HepG2 (cell line): ENCODE measurements at regions not wholly inside any gene's neighbourhood (a gene's known extent, or its start where the extent isn't known, plus 50 kb on each side); places are given as distances from the start of the nearest gene placed in this dataset.

Experiments
- ARNT2 ChIP-seq: sonication (generic); formaldehyde crosslinking; IDR thresholded peaks from 2 replicates; pipeline ENCODE4 v1.8.0; 2022; ENCODE audit warnings: mild to moderate bottlenecking, low read depth, missing genetic modification reagents, moderate library complexity
- CREB1 ChIP-seq, 2 experiments: fragments of 450-650 bp in 1 of 2; IDR thresholded peaks; 2 replicates each; pipeline ENCODE4 v1.6.1; 2016 to 2017; ENCODE audit warnings: control low read depth in 1 of 2, mild to moderate bottlenecking in 1 of 2, missing compliant biosample characterization in 1 of 2, missing genetic modification characterization in 1 of 2
- ELF1 ChIP-seq: sonication (generic); formaldehyde crosslinking; IDR thresholded peaks from 2 replicates; pipeline ENCODE4 v1.4.0; 2020; ENCODE audit warnings: missing genetic modification reagents
- FOSL2 ChIP-seq: sonication (generic); formaldehyde crosslinking; IDR thresholded peaks from 2 replicates; pipeline ENCODE4 v1.4.0; 2020; ENCODE audit warnings: missing genetic modification reagents
- FOXK1 ChIP-seq: sonication (generic); formaldehyde crosslinking; IDR thresholded peaks from 2 replicates; pipeline ENCODE4 v1.4.0; 2020; ENCODE audit warnings: low read depth, missing genetic modification reagents, borderline replicate concordance
- GPN1 ChIP-seq: sonication (generic); formaldehyde crosslinking; IDR thresholded peaks from 2 replicates; pipeline ENCODE4 v1.5.1; 2020; ENCODE audit warnings: missing genetic modification reagents, borderline replicate concordance
- MEIS2 ChIP-seq: sonication (generic); formaldehyde crosslinking; IDR thresholded peaks from 2 replicates; pipeline ENCODE4 v1.9.0; 2021; ENCODE audit warnings: mild to moderate bottlenecking, missing genetic modification reagents
- MYNN ChIP-seq: sonication (generic); formaldehyde crosslinking; IDR thresholded peaks from 2 replicates; pipeline ENCODE4 v1.4.0; 2020; ENCODE audit warnings: mild to moderate bottlenecking, low read depth, missing genetic modification reagents
- NFE2 ChIP-seq: sonication (generic); formaldehyde crosslinking; IDR thresholded peaks from 2 replicates; pipeline ENCODE4 v1.4.0; 2020; ENCODE audit warnings: missing genetic modification reagents
- NFE2L1 ChIP-seq: sonication (generic); formaldehyde crosslinking; IDR thresholded peaks from 2 replicates; pipeline ENCODE4 v1.4.0; 2020; ENCODE audit warnings: missing genetic modification reagents, mild to moderate bottlenecking, borderline replicate concordance
- NONO ChIP-seq, 2 experiments: fragments of 450-650 bp in 1 of 2; sonication (generic) in 1 of 2; formaldehyde crosslinking in 1 of 2; IDR thresholded peaks in 1 of 2; conservative IDR thresholded peaks in 1 of 2; 2 replicates each; pipeline versions ENCODE4 v1.6.1 to v1.8.0; 2017 to 2022; ENCODE audit warnings: mild to moderate bottlenecking in 1 of 2, missing genetic modification reagents in 1 of 2, moderate library complexity in 1 of 2
- RFX3 ChIP-seq: IDR thresholded peaks from 2 replicates; pipeline ENCODE4 v1.6.1; 2016; ENCODE audit warnings: missing biosample characterization, missing genetic modification reagents
- SP2 ChIP-seq: sonication (generic); formaldehyde crosslinking; IDR thresholded peaks from 2 replicates; pipeline ENCODE4 v1.5.1; 2020; ENCODE audit warnings: mild to moderate bottlenecking, missing genetic modification reagents
- TARDBP ChIP-seq: sonication (generic); formaldehyde crosslinking; IDR thresholded peaks from 2 replicates; pipeline ENCODE4 v1.8.0; 2022; ENCODE audit warnings: mild to moderate bottlenecking, missing genetic modification reagents
- THYN1 ChIP-seq: sonication (generic); formaldehyde crosslinking; IDR thresholded peaks from 2 replicates; pipeline ENCODE4 v1.8.1; 2023; ENCODE audit warnings: low read depth, mild to moderate bottlenecking, moderate library complexity, missing genetic modification reagents, borderline replicate concordance
- YY1 ChIP-seq: IDR thresholded peaks from 2 replicates; pipeline ENCODE4 v1.6.1; 2011; ENCODE audit warnings: low read length, low read depth, moderate library complexity, mild to moderate bottlenecking; ENCODE audit not compliant: insufficient read depth, insufficient replicate concordance
- ZFP36L2 ChIP-seq: sonication (generic); formaldehyde crosslinking; IDR thresholded peaks from 2 replicates; pipeline ENCODE4 v1.4.0; 2020; ENCODE audit warnings: missing genetic modification reagents
- ZNF143 ChIP-seq: sonication (generic); formaldehyde crosslinking; IDR thresholded peaks from 2 replicates; pipeline ENCODE4 v1.4.0; 2020; ENCODE audit warnings: missing genetic modification reagents
- ZNF205 ChIP-seq: IDR thresholded peaks from 2 replicates; pipeline ENCODE4 v1.6.1; 2018; ENCODE audit warnings: missing biosample characterization, missing genetic modification reagents
- ZNF367 ChIP-seq: sonication (generic); formaldehyde crosslinking; IDR thresholded peaks from 2 replicates; pipeline ENCODE4 v1.4.0; 2020; ENCODE audit warnings: missing genetic modification reagents, borderline replicate concordance
- ZNF557 ChIP-seq: sonication (generic); formaldehyde crosslinking; IDR thresholded peaks from 2 replicates; pipeline ENCODE4 v1.4.0; 2020; ENCODE audit warnings: missing genetic modification reagents
- ZNF562 ChIP-seq: sonication (generic); formaldehyde crosslinking; IDR thresholded peaks from 2 replicates; pipeline ENCODE4 v1.8.0; 2022; ENCODE audit warnings: missing genetic modification reagents, borderline replicate concordance
- ZNF577 ChIP-seq: sonication (generic); formaldehyde crosslinking; IDR thresholded peaks from 2 replicates; pipeline ENCODE4 v1.4.0; 2020; ENCODE audit warnings: mild to moderate bottlenecking, low read depth, missing genetic modification reagents, borderline replicate concordance
- ZNF614 ChIP-seq: IDR thresholded peaks from 2 replicates; pipeline ENCODE4 v1.6.1; 2018; ENCODE audit warnings: missing biosample characterization, missing genetic modification reagents, inconsistent platforms, borderline replicate concordance
- ZNF629 ChIP-seq: sonication (generic); formaldehyde crosslinking; conservative IDR thresholded peaks from 2 replicates; pipeline ENCODE4 v1.5.0; 2020; ENCODE audit warnings: missing genetic modification reagents
- ZNF790 ChIP-seq: sonication (generic); formaldehyde crosslinking; IDR thresholded peaks from 2 replicates; pipeline ENCODE4 v1.8.0; 2022; ENCODE audit warnings: missing genetic modification reagents, mild to moderate bottlenecking, borderline replicate concordance
- ZSCAN21 ChIP-seq: sonication (generic); formaldehyde crosslinking; IDR thresholded peaks from 2 replicates; pipeline ENCODE4 v1.8.0; 2022; ENCODE audit warnings: mild to moderate bottlenecking, missing genetic modification reagents, moderate library complexity, borderline replicate concordance
- ZZZ3 ChIP-seq: sonication (generic); formaldehyde crosslinking; IDR thresholded peaks from 2 replicates; pipeline ENCODE4 v1.4.0; 2020; ENCODE audit warnings: missing genetic modification reagents, mild to moderate bottlenecking, borderline replicate concordance
- TF ChIP-seq, protein P1 (sequence below): sonication (generic); formaldehyde crosslinking; IDR thresholded peaks from 2 replicates; pipeline ENCODE4 v1.4.0; 2020; ENCODE audit warnings: mild to moderate bottlenecking, missing genetic modification reagents, borderline replicate concordance

- TF ChIP-seq ZNF367 = no peak
- TF ChIP-seq NFE2 (CRISPR knock-in tag) = no peak
- TF ChIP-seq ZNF557 (CRISPR knock-in tag) = 0 out of 2 replicates have a peak, but pooled peaks have one; percentile 70
- no peak for TF ChIP-seq NFE2L1
- no peak for TF ChIP-seq GPN1 (CRISPR knock-in tag)
- no peak for TF ChIP-seq THYN1 (CRISPR knock-in tag)
- TF ChIP-seq, protein P1, sequence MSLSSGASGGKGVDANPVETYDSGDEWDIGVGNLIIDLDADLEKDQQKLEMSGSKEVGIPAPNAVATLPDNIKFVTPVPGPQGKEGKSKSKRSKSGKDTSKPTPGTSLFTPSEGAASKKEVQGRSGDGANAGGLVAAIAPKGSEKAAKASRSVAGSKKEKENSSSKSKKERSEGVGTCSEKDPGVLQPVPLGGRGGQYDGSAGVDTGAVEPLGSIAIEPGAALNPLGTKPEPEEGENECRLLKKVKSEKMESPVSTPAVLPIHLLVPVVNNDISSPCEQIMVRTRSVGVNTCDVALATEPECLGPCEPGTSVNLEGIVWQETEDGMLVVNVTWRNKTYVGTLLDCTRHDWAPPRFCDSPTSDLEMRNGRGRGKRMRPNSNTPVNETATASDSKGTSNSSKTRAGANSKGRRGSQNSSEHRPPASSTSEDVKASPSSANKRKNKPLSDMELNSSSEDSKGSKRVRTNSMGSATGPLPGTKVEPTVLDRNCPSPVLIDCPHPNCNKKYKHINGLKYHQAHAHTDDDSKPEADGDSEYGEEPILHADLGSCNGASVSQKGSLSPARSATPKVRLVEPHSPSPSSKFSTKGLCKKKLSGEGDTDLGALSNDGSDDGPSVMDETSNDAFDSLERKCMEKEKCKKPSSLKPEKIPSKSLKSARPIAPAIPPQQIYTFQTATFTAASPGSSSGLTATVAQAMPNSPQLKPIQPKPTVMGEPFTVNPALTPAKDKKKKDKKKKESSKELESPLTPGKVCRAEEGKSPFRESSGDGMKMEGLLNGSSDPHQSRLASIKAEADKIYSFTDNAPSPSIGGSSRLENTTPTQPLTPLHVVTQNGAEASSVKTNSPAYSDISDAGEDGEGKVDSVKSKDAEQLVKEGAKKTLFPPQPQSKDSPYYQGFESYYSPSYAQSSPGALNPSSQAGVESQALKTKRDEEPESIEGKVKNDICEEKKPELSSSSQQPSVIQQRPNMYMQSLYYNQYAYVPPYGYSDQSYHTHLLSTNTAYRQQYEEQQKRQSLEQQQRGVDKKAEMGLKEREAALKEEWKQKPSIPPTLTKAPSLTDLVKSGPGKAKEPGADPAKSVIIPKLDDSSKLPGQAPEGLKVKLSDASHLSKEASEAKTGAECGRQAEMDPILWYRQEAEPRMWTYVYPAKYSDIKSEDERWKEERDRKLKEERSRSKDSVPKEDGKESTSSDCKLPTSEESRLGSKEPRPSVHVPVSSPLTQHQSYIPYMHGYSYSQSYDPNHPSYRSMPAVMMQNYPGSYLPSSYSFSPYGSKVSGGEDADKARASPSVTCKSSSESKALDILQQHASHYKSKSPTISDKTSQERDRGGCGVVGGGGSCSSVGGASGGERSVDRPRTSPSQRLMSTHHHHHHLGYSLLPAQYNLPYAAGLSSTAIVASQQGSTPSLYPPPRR (CRISPR knock-in tag) = peak; percentile 55; the same call in 1 of the 2 replicates
- peak; percentile 63 for TF ChIP-seq ZNF143 (CRISPR knock-in tag)
- TF ChIP-seq RFX3 (CRISPR knock-in tag) = no peak
- TF ChIP-seq ZFP36L2 (CRISPR knock-in tag) = no peak
- TF ChIP-seq ELF1 (CRISPR knock-in tag) = peak; percentile 31
- TF ChIP-seq FOSL2 (CRISPR knock-in tag) = peak; percentile 100
- no peak for TF ChIP-seq ZNF629 (CRISPR knock-in tag)
- TF ChIP-seq ZNF790 (CRISPR knock-in tag) = no peak
- no peak for TF ChIP-seq ZNF562 (CRISPR knock-in tag)
- no peak for TF ChIP-seq ZNF577 (CRISPR knock-in tag)
- no peak for TF ChIP-seq ZZZ3 (CRISPR knock-in tag)
- peak; percentile 80 for TF ChIP-seq TARDBP
- no peak for TF ChIP-seq NONO (IDR thresholded peaks at IDR 0.05)
- TF ChIP-seq NONO (CRISPR knock-in tag; conservative IDR thresholded peaks at IDR 0.05) = no peak
- TF ChIP-seq MEIS2 = peak; percentile 84; the same call in 1 of the 2 replicates
- TF ChIP-seq YY1 = peak; percentile 20
- TF ChIP-seq ZSCAN21 (CRISPR knock-in tag) = no peak
- no peak for TF ChIP-seq ARNT2 (CRISPR knock-in tag)
- no peak for TF ChIP-seq MYNN (CRISPR knock-in tag)
- TF ChIP-seq CREB1 (IDR thresholded peaks at IDR 0.05) = peak; percentile 91
- TF ChIP-seq CREB1 (CRISPR knock-in tag; IDR thresholded peaks at IDR 0.05) = peak; percentile 94
- TF ChIP-seq ZNF614 (CRISPR knock-in tag) = peak; percentile 91
- TF ChIP-seq SP2 (CRISPR knock-in tag) = no peak
- TF ChIP-seq FOXK1 (CRISPR knock-in tag) = peak; percentile 99
- peak; percentile 79; the same call in 1 of the 2 replicates for TF ChIP-seq ZNF205 (CRISPR knock-in tag)
These were observed 114.1 kb upstream of the GALNT15 start (continued) for GRCh38 chr3:16060358-16060852.
